Gastroesophageal sphincter (tissue), 4 donors: ENCODE measurements at regions not wholly inside any gene's neighbourhood (a gene's known extent, or its start where the extent isn't known, plus 50 kb on each side); places are given as distances from the start of the nearest gene placed in this dataset.
"Not testable (repeated sequence)": the region's sequence is repeated elsewhere in the genome, so short reads cannot be mapped to it uniquely, and the experiment has no call there.

Source experiments
- ATAC-seq: fragments of 150-250 bp; one replicate; pipeline ENCODE4 v1.9.1; 2016; ENCODE audit warnings: mild to moderate bottlenecking, moderate library complexity
- H3K27ac ChIP-seq, 4 donors: fragments of 200-600 bp; sonication (generic) in 3 of 4; 1 replicate in 3 of 4; 2 replicates in 1 of 4; pipeline ENCODE4 v1.5.1; 2016 to 2019
- H3K27me3 ChIP-seq: fragments of 200-600 bp; sonication (generic); one replicate; pipeline ENCODE4 v1.5.1; 2019
- H3K36me3 ChIP-seq, 2 donors: fragments of 200-600 bp; sonication (generic); one replicate each; pipeline ENCODE4 v1.5.1; 2019; ENCODE audit warnings: control low read depth in 1 of 2
- H3K4me1 ChIP-seq, 3 donors: fragments of 200-600 bp; sonication (generic); 1 replicate in 2 of 3; 2 replicates in 1 of 3; pipeline ENCODE4 v1.5.1; 2016 to 2019; ENCODE audit warnings: control low read depth in 2 of 3
- H3K4me3 ChIP-seq, 2 donors: fragments of 200-600 bp; sonication (generic); one replicate each; pipeline ENCODE4 v1.5.1; 2019; ENCODE audit warnings: mild to moderate bottlenecking in 1 of 2, moderate library complexity in 1 of 2
- H3K9me3 ChIP-seq, 3 donors: fragments of 200-600 bp; sonication (generic); one replicate each; pipeline ENCODE4 v1.5.1; 2017 to 2019; ENCODE audit warnings: control low read depth in 2 of 3
- CTCF ChIP-seq, 4 experiments: fragments of 200-600 bp in 2 of 4; fragments of 450-650 bp in 2 of 4; sonication (generic) in 1 of 4; IDR thresholded peaks; one replicate each; pipeline ENCODE4 v1.5.1; 2017 to 2019; ENCODE audit warnings: antibody characterized with exemption in 4 of 4, mild to moderate bottlenecking in 2 of 4, moderate library complexity in 2 of 4
- EP300 ChIP-seq: sonication (generic); formaldehyde crosslinking; IDR thresholded peaks from one replicate; pipeline ENCODE4 v1.6.1; 2017; ENCODE audit warnings: antibody characterized with exemption, mild to moderate bottlenecking
- POLR2A ChIP-seq, 2 donors: fragments of 450-650 bp; IDR thresholded peaks; one replicate each; pipeline ENCODE4 v1.6.1; 2017; ENCODE audit warnings: antibody characterized with exemption in 2 of 2, mild to moderate bottlenecking in 2 of 2, moderate library complexity in 1 of 2
- POLR2AphosphoS5 ChIP-seq: sonication (generic); formaldehyde crosslinking; IDR thresholded peaks from one replicate; pipeline ENCODE4 v1.6.1; 2017; ENCODE audit warnings: antibody characterized with exemption
- WGBS, 2 donors: methylation state at CpG; one replicate each; pipeline ENCODE4 v1.1.5; 2018; ENCODE audit warnings: low coverage in 1 of 2; 5-methylcytosine and 5-hydroxymethylcytosine counted together

- no peaks in the 10 kb centered on the region for H3K9me3 ChIP-seq
- no peaks in the 10 kb centered on the region for H3K27me3 ChIP-seq
- ATAC-seq, result no peak
- 98 to 100% methylated on average over 1 to 5 of the region's 5 CpGs for WGBS, 2 donors
- peak overlapping the region in 1 of 2 donors; percentile 55 for H3K4me3 ChIP-seq
- peaks cover 0 to 7% (median 3%) of the 10 kb centered on the region in 3 donors for H3K4me1 ChIP-seq
- TF ChIP-seq EP300 (no peak), CTCF (IDR thresholded peaks at IDR 0.05) (no peak), POLR2AphosphoS5 (no peak), POLR2A (IDR thresholded peaks at IDR 0.05) (no peak)
- peak overlapping the region in 2 of 4 donors; percentile 78 to 81 for H3K27ac ChIP-seq
- peaks cover 0 to 41% of the 10 kb centered on the region in 2 donors for H3K36me3 ChIP-seq
Observed at GRCh38 chr21:36260802-36261201, 59.2 kb upstream of the MORC3 start.

GRCh38 chr21:36261459-36261858, 58.5 kb upstream of the MORC3 start:
- H3K4me3 ChIP-seq, result no peak overlapping the region
- TF ChIP-seq POLR2AphosphoS5 (no peak), EP300 (no peak), POLR2A (IDR thresholded peaks at IDR 0.05) (no peak), CTCF (IDR thresholded peaks at IDR 0.05) (no peak)
- ATAC-seq, result no peak
- H3K4me1 ChIP-seq, result peaks cover 0 to 7% (median 3%) of the 10 kb centered on the region in 3 donors
- no peak overlapping the region for H3K27ac ChIP-seq
- H3K9me3 ChIP-seq, result no peaks in the 10 kb centered on the region
- peaks cover 0 to 41% of the 10 kb centered on the region in 2 donors for H3K36me3 ChIP-seq
- no peaks in the 10 kb centered on the region for H3K27me3 ChIP-seq
- WGBS, 2 donors, result 94 to 96% methylated on average over 4 of the region's 5 CpGs

GRCh38 chr21:36263797-36264196, 56.2 kb upstream of the MORC3 start:
- Histone ChIP-seq H3K27me3 (no peaks in the 10 kb centered on the region), H3K36me3 (peaks cover 0 to 57% of the 10 kb centered on the region in 2 donors), H3K4me3 (no peak overlapping the region), H3K4me1 (peaks cover 0 to 7% (median 3%) of the 10 kb centered on the region in 3 donors), H3K9me3 (no peaks in the 10 kb centered on the region), H3K27ac (no peak overlapping the region)
- 100% methylated on average over 1 of the region's 8 CpGs for WGBS, 2 donors
- no peak for ATAC-seq
- no peak for TF ChIP-seq POLR2A (IDR thresholded peaks at IDR 0.05)
- TF ChIP-seq EP300, result no peak
- no peak for TF ChIP-seq CTCF (IDR thresholded peaks at IDR 0.05)
- no peak for TF ChIP-seq POLR2AphosphoS5

- no peak for ATAC-seq
- Histone ChIP-seq H3K4me3 (no peak overlapping the region), H3K27me3 (no peaks in the 10 kb centered on the region), H3K9me3 (no peaks in the 10 kb centered on the region), H3K27ac (no peak overlapping the region), H3K36me3 (peaks cover 0 to 66% of the 10 kb centered on the region in 2 donors), H3K4me1 (no peaks in the 10 kb centered on the region)
- WGBS, 2 donors, result 89 to 91% methylated on average over 9 of the region's 9 CpGs
- no peak for TF ChIP-seq POLR2AphosphoS5
- no peak for TF ChIP-seq EP300
- TF ChIP-seq POLR2A (IDR thresholded peaks at IDR 0.05), result no peak
- no peak for TF ChIP-seq CTCF (IDR thresholded peaks at IDR 0.05)
Observed at GRCh38 chr21:36265431-36265830, 54.6 kb upstream of the MORC3 start.

- WGBS, 2 donors, result 78% methylated on average over 5 to 6 of the region's 6 CpGs
- H3K9me3 ChIP-seq, H3K27ac ChIP-seq, ATAC-seq, H3K4me1 ChIP-seq, H3K4me3 ChIP-seq, H3K27me3 ChIP-seq: not testable (repeated sequence)
- H3K36me3 ChIP-seq, result peaks cover 0 to 77% of the 10 kb centered on the region in 2 donors
Observed at GRCh38 chr21:36267828-36268227, 52.2 kb upstream of the MORC3 start.

GRCh38 chr21:36268264-36268663, 51.7 kb upstream of the MORC3 start:
- not testable (repeated sequence) for H3K4me1 ChIP-seq, H3K9me3 ChIP-seq, H3K4me3 ChIP-seq, ATAC-seq, H3K27ac ChIP-seq, H3K27me3 ChIP-seq
- 96% methylated on average over 4 of the region's 4 CpGs for WGBS, 2 donors
- peaks cover 0 to 75% of the 10 kb centered on the region in 2 donors for H3K36me3 ChIP-seq
